Fibroblast of skin of left quadriceps (primary cell): ENCODE measurements at regions not wholly inside any gene's neighbourhood (a gene's known extent, or its start where the extent isn't known, plus 50 kb on each side); places are given as distances from the start of the nearest gene placed in this dataset.

Experiments used
- DNase-seq, 2 experiments: peaks; one replicate each; pipeline ENCODE4 v3.0.0-alpha.2; 2013; ENCODE audit warnings: low read depth in 2 of 2

DNA sequence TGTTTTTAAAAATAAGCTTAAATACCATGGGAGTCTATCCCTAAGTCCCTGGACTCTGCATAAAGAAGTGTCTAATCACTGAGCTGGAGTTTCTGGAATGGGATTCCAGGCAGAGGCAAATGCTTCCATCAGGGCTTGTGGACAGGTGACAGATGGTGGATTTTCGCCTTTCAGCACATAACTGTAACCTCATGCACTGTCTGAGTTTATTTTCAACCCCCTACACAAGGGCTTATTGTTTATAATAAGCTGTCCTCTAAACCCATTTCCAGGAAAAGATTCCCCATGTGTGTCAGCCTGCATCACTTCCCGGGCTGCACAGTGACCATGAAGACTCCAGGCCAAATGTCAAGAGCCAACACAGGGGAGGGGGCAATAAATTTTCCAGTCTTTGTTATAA lies 264.0 kb downstream of the PIK3R1 start:
- no peak for DNase-seq

DNA sequence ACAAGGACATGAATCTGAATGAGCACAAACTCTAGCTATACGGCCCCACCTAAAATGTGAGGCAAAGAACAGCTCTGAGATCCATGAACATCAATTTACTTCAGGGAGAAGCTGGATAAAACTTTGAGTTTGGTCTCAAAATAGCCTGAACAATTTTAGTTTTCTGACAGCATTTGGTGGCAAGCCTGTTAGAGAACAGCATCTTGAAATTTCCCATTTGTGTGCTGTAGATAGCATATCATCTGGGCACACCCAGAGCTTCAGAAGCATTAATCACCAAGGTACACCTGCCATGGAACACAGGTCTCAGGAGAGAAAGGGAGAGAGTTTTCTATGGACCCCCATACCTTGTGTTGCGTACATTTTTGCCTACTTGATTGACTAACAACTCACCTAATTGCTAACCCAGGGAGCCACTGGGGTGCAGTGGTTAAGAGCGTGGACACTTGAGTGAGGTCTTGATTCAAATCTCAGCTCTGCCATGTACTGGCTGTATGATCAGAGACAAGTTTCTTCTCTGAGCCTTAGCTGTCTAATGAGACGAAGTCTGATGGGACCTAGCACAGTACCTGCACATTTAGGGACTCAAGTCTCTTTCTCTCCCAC lies 264.9 kb downstream of the PIK3R1 start:
- DNase-seq, result no peak

GRCh38 chr5:68482199-68482598 lies 266.6 kb downstream of the PIK3R1 start:
- peak in 1 of 2 experiments; percentile 11 for DNase-seq

GRCh38 chr5:68484307-68485068 lies 268.9 kb downstream of the PIK3R1 start:
- DNase-seq, result peak; percentile 84 to 87

DNA sequence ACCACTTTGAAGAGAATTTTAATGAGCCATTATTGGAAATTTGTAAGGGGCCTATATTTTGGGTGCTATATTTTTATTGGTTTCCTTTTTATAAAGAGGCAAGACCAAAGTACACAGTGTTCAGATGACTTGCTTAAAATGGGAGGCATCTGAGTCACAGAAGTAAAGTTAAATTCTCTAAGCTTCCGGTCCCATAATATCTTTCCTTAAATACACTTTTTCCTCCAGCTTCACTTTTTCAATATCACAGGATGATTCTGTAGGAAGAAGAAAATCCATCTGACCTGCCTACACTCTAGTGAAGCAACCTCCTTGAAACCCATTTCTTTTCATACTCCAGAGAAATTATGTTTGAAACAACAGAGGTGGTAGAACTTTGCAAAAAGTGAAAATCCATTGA lies 274.0 kb downstream of the PIK3R1 start:
- DNase-seq, result no peak

GRCh38 chr5:68490406-68490805 lies 274.9 kb downstream of the PIK3R1 start:
- no peak for DNase-seq

- DNase-seq, result no peak
Measured at GRCh38 chr5:68494771-68495170, 279.2 kb downstream of the PIK3R1 start.

- DNase-seq, result peak; percentile 51 to 53
Measured at GRCh38 chr5:68499987-68500386, 284.4 kb downstream of the PIK3R1 start.

DNA sequence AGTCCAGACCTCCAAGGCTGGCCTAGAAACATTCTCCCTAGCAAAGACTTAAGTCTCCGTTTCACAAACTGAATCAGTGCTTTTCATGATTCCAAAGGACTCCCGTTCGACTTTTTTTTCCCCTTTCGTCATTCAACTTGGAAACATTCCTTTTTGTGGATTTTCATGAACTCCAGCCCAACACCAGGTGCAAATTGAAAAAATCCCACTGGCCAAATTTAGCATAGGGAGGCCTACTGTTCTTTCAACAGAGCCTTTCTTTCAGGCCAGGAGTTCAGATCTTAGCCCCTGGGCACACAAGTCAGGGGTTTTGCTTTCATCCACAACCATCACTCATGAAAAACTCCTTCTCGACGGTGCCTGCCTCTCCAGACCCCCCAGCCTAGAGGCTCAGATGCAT lies 285.3 kb downstream of the PIK3R1 start:
- DNase-seq, result no peak

GRCh38 chr5:68502531-68502930 lies 287.0 kb downstream of the PIK3R1 start:
- DNase-seq, result no peak

- DNase-seq, result no peak
Measured at GRCh38 chr5:68504306-68504705, 288.8 kb downstream of the PIK3R1 start.

DNA sequence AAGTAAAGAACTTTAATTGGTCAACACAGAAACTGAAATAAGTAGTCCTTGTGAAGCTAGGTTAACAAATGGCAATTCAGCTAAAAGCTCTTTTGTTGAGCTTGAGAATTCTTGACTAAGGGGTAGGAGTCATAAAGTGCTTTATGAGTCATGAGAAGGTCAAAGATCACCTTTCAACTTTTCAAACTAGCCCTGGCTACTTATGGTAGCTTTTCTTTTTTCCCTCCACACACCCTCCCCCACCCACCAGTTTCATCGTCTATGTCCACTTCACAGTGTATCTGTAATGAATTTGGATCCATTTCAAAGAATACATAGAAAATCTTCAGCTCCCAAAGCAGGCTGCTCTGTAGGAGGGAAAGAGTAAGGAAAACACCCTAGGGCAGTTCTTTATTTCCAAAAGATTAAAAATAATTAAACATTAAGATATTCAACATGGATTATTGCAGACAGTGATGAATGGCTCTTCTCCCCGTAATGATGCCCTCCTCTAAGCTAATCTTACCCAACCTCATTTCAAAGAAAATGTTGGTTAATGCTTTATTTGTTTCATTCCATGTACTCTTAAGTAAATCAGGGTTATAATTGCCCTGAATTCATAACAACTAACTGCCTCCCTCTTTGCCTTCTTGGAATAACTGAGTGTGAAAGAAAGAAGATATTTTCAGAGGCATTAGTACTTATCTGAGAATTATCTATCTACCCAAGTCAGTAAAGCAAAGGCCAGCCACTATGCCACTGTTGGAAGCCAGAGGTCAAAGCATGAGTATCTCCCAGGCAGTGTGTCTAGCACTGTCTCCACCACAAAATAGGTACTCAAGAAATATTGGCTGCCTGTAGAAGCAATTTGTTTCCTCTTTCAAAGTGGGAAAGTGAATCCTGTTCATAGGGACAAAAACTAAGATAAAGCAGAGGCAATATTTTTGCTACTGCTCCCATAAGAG lies 290.6 kb downstream of the PIK3R1 start:
- DNase-seq, result no peak

DNA sequence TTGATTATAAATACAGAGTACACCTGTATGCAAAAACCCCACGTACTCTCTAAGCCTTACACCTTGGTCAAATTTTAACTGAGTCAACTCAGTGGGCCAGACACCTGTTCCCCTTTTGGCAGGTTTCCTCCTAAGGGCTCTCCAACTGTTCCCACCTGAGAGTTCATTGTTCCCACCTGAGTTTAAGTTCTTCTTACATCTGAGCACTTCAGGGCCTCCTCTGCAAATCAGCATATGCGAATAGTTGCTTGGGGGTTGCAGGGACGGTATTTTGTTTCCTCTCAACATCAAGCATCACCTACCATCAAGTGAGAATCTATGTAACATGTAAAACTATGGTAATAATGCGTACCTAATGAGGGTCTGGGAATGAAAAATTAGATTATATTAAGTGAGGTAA lies 300.0 kb downstream of the PIK3R1 start:
- no peak for DNase-seq

GRCh38 chr5:68518286-68518685 lies 302.7 kb downstream of the PIK3R1 start:
- no peak for DNase-seq

GRCh38 chr5:68519143-68519542 lies 303.6 kb downstream of the PIK3R1 start:
- no peak for DNase-seq

DNA sequence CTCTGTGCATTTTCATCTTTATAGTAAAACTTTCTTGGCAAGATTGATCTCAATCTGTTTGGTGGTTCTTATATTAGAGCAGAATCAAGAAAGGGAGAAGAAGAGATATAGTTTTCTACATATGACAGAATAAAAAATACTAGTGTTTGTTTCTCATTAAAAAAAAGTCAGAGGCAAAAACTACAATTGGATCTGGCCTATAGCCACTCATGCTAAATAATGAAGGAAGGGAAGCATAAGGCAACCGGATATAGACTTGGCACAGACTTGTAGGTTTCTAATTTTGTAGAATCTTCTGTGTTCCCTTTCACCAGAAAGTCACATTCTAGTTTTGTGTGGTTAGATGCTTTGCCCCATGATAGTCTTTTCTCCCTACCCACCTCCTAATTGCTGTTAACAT lies 306.2 kb downstream of the PIK3R1 start:
- no peak for DNase-seq

DNA sequence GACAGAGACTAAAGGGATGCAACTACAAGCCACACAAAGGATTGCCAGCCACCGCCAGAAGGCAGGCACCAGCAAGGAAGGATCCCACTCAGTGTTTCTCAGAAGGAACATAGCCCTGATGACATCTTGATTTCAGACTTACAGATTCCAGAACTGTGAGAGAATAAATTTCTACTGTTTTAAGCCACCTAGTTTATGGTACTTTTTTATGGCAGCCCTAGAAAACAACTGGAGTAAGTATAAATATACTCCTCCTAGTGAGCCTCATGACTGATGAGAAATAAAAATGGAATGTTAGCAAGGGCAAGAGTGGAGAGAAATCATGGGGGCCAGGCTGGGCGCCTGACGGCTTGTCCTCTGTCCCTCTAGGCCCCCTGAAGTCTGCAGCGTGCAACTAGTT lies 307.3 kb downstream of the PIK3R1 start:
- DNase-seq, result peak in 1 of 2 experiments; percentile 63

DNA sequence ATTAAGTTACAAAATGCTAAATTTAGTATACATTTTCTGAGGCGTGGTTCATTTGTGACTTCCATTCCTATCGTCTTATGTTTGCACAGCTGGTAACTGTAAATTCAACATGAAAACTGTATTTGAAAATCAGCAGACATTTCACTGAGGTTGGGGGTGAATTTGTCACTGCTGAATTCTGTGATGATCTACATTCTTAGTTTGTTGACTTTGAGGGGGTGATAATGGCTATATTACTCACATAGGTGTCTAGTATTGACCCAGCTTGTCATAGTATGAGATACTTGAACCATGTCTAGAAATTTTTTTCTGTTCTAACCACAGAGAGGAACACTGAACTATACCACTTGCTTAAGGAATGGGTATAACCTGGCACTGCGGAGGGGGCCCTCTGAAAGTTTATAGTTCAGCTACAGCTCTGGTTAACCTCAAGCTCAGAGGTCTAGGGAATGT lies 313.3 kb downstream of the PIK3R1 start:
- peak; percentile 68 to 72 for DNase-seq

- peak; percentile 59 to 64 for DNase-seq
Measured at GRCh38 chr5:68529581-68529980, 314.0 kb downstream of the PIK3R1 start.

GRCh38 chr5:68531970-68532369 lies 316.4 kb downstream of the PIK3R1 start:
- no peak for DNase-seq

DNA sequence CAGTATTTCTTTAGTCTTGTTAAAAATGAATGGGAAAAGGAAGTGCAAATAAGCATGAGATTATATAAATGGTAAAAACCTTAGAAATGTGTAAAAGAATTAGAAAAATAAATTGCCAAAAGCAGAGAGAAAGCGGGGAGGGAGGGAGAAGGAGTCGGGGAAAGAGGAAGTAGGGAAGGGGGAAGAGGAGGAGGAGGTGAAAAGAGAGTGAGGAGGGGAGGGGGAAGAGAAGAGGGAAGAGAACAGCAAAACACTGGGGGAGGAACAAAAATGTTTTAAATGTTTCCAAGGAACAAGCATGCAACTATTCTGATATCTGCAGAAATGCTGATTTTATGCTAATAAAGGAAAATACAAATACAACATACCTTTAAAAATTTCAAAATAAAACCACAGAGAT lies 317.5 kb downstream of the PIK3R1 start:
- no peak for DNase-seq

- no peak for DNase-seq
Measured at GRCh38 chr5:68533571-68534084, 318.1 kb downstream of the PIK3R1 start.
